SIG-M5 treated with dmso at 0.1 percent for 504 hours (cell line): ENCODE measurements at regions not wholly inside any gene's neighbourhood (a gene's known extent, or its start where the extent isn't known, plus 50 kb on each side); places are given as distances from the start of the nearest gene placed in this dataset.
A peak's percentile ranks its signal among the peaks of the same experiment; 100 is the strongest.

ENCODE experiments used
- DNase-seq: peaks from one replicate; lab custom pipeline; 2025; ENCODE audit not compliant: unreplicated experiment; lab: John Stamatoyannopoulos, UW

DNA sequence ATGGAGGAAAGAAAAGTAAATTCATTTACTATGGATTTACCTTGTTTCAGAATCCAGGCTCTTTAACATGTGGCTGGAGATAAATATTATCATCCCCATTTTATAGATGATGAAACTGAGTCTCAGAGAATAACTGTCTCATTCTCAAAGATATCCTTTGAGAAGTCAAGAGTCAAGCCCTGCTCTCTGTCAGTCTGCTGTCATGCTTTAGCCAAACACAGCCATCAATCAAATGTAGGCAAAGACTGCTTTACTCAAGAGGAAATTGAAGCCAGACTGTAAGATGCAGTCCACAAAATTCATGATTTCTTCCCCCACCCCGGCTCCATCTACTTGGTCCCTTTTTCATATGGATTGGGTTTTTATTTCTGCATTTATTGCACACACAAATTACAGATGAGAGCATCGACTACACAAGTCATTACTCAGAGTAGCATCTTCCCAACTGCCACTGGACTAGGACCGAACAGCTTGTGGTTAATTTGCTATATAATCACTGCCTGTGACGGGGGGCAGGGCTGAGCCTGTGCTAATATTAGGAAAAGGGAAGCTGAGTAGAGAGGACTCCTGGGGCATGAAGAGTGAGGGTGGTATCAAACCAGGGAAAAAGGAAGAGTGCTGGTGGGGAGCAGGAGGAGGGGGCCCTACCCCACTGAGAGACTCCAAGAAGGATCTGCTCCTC lies 102.7 kb upstream of the TOP1 start:
- no peak for DNase-seq

DNA sequence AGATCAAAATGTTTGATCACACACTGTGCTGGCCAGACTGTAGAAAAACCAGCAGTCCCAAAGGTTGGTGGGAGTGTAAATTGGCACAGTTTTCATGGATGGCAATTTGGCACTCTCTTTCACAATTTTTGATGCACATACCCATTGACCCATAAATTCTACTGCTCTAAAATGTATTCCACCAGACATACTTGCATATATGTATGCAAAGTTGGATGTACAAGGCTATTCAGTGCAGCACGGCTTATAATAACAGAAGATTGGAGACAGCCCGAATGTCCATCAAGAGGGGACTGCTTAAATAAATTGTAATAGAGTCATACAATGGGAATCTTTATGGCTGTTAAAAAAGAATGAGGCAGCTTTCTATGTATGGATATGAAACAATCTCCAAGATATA lies 101.7 kb upstream of the TOP1 start:
- no peak for DNase-seq

DNA sequence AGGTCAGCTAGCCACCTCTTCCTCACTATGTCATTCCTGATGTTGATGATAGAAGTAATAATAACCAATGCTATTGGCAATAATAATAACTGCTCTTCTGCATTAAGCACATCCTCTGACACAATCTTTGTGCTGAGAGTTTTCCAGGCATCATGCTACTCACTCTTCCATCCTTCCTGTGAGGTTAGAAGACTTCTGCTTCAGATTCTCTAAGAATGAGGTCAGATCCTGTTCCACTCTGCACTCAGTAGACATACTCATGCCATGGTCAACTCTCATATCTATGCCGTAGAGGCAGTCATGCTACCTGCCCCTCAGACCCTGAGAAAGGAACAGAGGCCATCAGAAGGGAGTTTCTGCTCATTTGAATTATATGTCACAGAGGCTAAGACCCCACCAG lies 98.1 kb upstream of the TOP1 start:
- DNase-seq = no peak

DNA sequence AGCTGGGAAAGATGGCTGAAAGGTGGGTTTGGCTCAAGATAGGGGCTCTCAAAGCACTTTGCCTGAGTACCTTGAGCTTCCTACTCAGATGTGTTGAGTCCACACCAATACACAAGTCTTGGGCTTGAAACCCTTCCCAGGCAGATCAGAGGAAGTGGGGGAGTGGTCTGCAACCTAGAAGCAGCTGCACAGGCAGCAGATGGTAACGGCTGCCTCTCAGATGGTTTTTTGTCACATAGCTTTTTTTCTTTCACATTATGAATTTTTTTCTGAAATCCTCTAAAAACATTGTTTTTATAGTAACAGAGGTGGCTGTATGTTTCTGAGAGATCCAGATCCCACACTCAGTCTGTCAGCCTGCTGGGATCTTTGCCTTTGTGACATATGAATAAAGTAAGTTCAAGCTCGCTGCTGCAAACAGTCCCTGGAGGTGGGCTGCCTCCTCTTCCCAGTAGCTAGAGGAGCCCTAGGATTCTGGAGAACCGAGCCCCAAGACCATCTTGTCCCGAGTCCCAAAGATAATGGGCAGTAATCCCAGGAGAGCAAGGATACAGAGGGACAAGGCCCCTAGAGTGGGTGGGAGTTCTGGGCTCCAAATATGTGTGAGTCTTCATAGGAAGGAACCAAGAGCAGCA lies 97.1 kb upstream of the TOP1 start:
- no peak for DNase-seq

DNA sequence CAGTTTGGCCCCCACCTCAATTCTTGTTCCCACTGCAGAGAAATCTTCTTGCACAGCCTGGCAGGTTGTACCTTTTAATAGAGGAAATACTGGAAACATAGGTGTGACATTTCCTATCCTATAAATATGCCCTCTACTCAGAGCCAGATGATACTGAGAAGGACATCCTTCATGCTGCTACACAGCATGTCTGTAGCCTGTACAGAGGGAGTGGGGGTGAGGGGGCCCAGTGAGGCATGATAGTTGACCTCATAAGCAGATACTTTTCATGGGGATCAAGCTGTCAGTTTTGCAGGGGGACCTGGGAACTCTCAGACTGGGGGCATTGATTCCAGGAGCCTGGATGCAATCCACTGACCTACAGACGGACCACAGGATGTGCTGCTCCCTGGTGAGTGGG lies 96.2 kb upstream of the TOP1 start:
- no peak for DNase-seq

DNA sequence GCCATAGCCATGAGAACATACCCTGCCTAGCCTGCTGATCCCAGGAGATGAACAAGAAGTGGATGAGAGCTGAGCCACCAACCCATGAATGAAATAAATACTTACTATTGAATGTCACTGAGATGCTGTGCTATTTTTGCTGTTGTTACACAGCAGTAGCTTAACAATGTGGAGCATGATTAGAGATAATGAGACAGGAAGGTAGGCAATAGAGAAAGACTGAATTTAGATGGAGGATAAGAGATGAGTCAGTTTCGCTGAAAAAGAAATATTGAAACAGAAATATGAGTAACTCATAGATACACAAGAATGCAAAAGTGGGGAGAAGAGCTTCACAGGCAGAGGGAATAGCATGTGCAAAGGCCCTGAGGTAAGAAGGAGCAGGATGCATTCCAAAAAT lies 94.9 kb upstream of the TOP1 start:
- no peak for DNase-seq

DNA sequence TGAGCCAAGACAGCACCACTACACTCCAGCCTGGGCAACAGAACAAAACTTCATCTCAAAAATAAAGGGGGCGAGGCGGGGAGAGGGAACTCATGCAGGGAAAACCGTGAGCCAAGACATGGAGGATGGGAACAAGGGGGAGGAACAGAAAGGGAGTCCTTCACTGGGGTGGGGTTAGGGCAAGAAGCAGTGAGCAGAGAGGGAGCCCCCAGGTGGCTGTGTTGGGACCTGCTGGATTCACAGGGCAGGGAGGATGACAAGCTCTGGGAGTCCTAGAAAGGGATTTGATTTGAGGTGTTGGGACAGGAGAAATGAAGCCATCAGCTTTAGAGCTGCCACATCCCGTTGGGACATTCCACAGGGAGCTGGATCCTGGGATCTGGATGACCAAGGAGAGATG lies 90.6 kb upstream of the TOP1 start:
- DNase-seq = peak; percentile 17

DNA sequence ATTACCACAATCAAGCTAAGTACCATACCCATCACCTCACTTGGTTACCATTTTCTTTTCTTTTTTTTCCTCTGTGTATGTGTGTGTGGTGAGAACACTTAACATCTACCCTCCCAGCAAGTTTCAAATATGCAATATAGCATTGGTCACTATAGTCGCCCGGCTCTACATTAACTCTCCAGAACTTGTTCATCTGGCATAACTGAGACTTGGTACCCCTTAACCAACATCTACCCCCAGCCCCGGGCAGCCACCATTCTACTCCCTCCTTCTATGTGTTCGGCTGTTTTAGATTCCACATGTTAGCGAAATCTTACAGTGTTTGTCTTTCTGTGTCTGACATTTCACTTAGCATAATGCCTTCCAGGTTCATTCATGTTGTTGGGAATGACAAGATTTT lies 89.0 kb upstream of the TOP1 start:
- DNase-seq = no peak

DNA sequence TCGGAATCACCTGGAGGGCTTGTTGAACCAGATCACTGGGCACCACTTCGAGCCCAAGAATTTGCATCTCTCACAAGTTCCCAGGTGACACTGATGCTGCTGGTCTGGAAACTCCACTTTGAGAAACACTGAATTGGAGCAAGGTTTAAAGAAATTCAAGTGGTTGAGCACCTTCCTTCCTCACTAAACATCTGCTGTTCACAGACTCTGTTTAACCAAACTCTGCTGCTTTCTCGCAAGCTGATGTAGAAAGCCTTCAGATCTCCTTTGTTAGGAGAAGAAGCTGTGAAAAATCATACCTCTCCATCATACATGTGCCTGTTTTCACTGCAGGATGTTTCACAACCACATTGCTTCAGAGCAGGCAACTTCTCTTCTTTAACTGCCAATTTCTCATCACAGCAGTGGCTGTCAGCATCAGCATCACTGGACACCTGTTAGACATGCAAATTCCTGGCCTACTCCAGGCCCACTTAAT lies 87.5 kb upstream of the TOP1 start:
- DNase-seq = peak; percentile 52

DNA sequence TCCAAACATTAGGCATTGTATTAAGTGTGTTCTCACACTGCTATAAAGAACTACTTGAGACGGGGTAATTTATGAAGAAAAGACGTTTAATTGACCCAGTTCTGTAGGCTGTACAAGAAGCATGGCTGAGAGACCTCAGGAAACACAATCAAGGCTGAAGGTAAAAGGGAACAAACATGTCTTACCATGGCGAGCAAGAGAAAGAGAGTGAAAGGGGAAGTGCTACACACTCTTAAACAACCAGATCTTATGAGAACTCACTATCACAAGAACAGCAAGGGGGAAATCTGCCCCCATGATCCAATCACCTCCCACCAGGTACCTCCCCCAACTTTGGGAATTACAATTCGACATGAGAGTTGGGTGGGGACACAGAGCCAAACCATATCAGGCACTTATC lies 86.6 kb upstream of the TOP1 start:
- DNase-seq = peak; percentile 53

DNA sequence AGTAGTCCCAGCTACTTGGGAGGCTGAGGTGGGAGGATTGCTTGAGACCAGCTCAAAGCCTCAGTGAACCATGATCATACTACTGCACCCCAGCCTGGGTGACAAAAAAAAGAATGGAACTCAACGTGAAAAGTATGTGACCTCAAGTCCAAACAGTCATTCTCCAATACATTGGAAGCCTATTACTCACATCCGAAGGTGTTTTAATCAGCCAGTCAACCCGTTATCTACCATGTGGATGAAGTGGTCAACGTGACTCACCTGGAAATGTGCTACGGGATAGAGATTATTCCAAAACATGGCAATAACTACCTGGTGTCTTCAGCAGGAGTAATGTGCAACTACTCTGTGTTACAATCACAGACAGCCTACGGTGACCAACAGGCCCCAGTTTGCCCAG lies 85.8 kb upstream of the TOP1 start:
- no peak for DNase-seq

DNA sequence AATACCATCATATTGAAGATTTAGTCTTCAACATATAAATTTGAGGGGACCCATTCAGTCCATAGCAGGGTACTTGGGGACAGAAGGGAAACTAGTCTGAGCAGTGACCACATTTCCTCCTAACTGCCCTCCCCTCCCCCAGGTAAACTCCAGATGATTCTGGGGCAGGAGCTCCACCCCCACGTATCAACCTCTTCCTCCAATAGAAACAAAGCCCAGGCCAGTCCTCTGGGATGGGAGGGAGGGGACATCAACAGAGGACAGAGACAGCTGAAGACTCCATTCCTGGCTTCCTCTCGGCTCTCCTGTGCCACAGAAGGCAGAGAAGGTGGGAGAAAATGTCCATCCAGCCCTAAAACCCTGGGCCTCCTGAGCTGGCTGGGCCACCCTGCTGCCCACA lies 85.0 kb upstream of the TOP1 start:
- no peak for DNase-seq

DNA sequence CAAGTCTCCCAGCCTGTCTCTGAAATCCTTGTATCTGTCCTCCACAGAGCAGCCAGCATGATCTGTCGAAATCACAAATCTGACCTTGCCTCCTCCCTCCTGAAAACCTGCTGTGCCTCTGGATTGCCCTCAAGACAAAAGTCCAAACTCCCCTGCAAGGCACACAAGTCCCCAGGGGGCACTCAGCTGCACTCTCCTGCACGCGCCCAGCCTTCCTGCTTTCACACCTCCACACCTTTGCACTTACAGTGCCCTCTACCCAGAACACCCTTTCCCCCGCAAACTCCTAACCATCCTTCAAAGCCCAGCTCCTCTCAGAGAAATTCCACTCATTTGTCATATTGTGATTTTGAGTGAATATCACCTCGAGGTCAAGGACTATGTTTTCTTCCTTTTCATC lies 83.4 kb upstream of the TOP1 start:
- DNase-seq = no peak

DNA sequence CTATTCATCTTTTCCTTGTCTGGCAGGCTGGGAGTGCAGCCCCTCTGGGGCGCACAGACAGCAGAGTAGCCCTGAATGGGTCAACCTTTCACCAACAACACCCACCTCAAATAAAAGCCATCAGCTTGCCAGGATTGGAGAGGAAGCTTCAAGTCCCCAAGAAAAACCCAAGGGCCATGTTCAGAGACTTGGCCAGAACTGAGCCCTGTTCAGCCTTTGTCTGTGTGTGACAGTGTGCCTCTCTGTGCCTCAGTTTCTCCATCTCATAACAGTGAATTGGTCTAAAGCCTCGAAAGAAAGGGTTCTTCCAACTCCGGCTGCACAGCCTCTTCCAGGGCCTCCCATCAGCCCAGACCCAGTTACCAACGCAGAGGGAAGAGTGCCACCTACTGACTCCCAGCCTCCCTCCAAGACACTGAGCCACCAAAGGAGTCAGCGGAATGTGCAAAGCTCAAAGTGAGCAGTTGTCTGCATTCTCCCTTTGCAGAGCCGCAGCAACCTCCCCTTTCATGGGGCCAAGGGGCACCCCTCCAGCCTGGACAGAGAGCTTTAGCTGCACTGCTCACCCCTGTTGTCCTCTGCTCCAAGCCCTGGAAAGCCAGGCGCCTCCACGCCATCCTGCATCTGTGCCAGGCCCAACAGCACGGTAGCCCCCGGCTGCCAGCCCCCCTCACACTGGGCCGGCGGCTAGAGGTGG lies 82.7 kb upstream of the TOP1 start:
- DNase-seq = peak; percentile 63

DNA sequence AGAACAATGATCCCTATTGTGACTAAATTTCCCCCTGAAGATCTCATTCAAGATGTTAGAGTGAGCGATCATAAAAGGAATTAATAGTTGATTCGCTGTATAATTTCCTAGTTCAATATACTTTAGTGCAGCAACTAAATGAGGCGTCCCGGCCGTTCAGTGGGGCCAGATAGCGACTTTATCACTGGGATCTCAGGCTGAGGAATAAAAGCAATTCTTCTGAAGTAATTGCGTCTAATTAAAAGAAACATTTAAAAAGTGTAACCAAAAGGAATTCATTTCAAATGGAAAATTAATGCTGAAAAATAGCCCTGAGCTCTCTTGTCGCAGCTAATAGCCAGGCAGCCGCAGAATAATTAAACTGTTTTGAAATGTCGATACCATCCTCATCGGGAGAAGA lies 82.2 kb upstream of the TOP1 start:
- DNase-seq = no peak

DNA sequence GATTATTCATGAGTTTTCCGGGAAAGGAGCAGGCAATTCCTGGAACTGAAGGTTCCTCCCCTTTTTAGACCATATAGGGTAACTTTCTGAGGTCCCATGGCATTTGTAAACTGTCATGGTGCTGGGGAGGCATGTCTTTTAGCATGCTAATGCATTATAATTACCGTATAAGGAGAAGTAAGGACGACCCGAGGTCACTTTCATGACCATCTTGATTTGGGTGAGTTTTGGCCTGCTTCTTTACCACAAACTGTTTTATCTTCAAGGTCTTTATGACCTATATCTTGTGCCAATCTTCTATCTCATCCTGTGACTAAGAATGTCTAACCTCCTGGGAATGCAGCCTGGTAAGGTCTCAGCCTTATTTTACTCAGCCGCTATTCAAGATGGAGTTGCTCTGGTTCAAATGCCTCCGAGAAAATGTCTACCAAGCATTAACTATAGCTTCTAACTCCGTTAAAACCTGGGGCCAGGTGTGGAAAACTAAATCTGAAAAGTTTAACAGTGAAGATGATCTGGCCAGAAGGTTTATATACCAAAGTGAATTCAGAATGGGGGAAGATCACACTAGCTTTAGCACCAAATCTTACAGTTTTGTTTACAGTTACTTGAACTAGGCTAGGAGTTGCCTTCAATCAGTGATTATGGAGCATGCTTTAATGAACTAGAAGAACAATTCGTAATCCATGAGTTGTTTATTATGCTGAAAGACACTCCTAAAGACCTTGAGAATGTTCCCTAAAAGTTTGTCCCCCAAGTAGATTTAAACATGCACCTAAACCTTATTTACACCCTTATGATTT lies 80.0 kb upstream of the TOP1 start:
- no peak for DNase-seq

DNA sequence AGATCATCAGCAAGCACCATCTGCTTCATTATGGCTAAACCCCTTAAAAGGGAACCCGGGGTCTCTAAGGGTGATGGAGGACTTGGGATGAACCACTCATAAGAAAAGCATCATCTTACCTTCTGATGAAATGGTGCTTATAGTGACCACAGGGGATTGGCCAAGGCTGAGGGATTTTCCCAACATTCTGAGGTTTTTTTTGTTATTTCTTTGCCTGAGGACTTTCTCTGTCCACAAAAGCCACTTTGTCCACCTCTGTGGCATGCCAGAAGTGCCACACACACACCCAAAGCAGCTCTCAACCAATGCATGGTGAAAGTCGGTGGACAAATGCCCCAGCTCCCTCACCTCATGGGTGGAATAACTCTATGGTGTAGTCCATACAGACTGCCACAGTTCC lies 79.3 kb upstream of the TOP1 start:
- no peak for DNase-seq

DNA sequence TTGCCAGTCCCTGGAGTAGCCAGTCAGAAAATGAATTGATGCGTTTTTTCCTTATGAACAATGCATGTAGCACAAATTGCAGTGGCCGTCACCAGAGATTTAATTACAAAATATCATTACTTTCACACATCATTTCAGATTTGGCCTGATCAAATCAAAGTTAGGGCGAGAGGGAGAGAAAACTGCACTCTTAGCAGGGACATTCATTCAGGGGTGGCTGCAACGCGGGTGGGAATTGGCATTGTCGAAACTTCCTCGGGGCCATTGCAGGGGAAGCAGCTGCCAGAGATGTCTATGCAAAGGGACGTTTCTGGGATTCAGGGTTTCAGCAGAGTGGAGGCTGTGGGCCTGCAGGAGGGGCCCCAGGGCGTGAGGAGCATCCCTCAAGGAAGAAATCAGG lies 76.5 kb upstream of the TOP1 start:
- DNase-seq = no peak

DNA sequence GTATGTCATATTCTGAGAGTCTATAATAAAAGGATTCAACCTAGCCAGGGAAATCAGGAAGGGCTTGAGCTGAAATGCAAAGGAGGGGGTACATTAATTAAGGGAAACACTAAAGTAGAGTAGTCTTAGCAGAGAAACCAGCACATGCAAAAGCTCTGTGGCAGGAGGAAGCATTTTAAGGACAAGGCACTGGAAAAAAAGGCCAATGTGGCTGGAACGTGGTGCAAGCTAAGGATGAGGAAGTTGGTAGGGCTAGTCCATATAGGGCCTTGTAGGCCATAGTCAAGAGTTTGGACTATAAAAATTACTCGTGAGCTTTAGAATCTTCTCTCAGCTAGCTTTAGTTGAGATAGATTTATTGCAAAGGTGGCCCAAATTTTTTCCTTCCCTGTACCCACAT lies 75.2 kb upstream of the TOP1 start:
- peak; percentile 12 for DNase-seq

DNA sequence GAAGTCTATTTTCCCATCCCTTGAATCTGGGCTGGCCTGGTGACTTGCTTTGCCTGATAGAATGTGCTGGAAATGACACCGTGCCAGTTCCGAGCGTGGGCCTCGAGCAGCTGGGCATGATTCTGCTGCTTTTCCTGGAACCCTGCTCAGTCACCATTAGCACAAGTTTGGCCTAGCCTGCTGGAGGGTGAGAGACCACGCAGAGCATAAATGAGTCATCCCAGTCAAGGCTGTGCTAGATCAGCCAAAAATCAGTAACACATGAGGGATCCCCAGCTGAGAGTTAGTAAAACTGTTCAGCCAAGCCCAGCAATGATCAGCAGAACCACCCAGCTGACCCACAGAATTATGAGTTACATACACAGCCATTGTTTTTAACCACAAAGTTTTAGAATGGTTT lies 74.8 kb upstream of the TOP1 start:
- DNase-seq = no peak

DNA sequence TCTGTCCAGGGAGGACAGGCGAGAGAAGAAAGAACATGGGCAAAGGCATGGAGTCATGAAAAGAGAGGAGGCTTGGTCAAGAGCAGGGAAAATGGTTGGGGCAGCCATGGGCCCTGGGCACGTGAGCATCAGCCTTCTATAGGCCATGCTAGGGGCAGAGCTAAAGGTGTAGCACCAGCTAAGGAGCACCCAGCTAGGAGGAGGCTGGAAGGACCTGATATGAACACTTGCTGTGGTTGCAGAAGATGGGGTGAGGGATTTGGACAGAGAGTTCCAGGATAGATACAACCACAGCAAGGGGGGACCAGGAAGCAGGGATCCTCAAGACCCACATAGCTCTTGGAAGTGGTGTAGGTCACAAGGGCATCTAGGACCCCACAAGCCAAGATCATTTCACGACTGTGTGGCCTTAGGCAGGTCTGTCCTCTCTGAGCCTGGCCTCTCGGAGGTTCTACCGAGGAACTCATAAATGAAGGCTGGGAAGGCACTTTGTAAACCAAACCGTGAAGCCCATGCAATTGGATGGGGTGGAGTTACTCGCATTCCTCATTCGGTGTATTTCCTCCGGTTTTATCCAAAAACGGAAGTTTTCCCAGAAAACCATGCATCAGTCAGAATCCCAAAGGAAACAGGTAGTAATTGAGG lies 74.0 kb upstream of the TOP1 start:
- no peak for DNase-seq
